GM12874 (cell line): ENCODE measurements at regions not wholly inside any gene's neighbourhood (a gene's known extent, or its start where the extent isn't known, plus 50 kb on each side); places are given as distances from the start of the nearest gene placed in this dataset.

Experiments
- TF ChIP-seq, protein P1 (sequence below): IDR thresholded peaks from 2 replicates; pipeline ENCODE4 v1.5.1; 2011; ENCODE audit warnings: low read depth, mild to moderate bottlenecking, control low read depth, low read length, moderate library complexity; ENCODE audit not compliant: insufficient read depth

GRCh38 chr11:37503411-37504059, 905.5 kb upstream of the RAG2 start:
- TF ChIP-seq, protein P1, sequence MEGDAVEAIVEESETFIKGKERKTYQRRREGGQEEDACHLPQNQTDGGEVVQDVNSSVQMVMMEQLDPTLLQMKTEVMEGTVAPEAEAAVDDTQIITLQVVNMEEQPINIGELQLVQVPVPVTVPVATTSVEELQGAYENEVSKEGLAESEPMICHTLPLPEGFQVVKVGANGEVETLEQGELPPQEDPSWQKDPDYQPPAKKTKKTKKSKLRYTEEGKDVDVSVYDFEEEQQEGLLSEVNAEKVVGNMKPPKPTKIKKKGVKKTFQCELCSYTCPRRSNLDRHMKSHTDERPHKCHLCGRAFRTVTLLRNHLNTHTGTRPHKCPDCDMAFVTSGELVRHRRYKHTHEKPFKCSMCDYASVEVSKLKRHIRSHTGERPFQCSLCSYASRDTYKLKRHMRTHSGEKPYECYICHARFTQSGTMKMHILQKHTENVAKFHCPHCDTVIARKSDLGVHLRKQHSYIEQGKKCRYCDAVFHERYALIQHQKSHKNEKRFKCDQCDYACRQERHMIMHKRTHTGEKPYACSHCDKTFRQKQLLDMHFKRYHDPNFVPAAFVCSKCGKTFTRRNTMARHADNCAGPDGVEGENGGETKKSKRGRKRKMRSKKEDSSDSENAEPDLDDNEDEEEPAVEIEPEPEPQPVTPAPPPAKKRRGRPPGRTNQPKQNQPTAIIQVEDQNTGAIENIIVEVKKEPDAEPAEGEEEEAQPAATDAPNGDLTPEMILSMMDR = no peak

DNA sequence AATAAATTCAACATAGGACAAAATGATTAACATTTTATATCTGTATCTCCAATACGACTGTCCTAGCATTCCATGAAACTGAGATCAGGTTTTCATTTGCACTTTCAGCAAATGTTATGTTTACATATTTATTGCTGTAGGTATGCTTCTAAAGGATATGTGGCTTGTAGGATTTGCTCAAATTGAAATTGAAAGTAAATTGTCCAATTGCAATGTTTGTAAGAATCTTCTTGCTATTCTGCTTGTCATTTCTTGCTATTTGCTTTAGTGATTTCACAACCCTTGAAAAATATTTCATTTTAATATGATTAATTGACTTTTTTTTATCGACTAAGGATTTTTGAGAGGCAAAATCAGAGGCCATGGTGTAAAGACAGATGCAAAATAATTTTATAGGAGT, 904.2 kb upstream of the RAG2 start:
- TF ChIP-seq, protein P1 = no peak

DNA sequence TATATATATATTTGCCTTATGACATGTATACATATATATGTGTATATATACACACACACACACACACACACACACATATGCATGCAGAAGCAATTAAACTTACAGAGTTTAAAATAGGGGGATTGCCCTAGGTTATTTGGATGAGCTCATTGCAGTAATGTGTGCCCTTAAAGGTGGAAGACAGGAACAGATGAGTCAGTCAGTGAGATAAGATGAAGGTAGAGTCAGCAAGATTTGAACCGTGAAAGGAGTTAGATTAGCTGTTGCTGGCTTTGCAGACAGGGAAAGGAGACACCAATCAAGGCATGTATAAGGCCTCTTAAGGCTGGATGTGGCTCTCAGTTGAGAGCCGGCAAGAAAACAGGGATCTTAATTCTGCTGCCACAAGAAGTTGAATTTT, 902.4 kb upstream of the RAG2 start:
- TF ChIP-seq, protein P1 = no peak

- TF ChIP-seq, protein P1 = no peak
These were observed 899.3 kb upstream of the RAG2 start for GRCh38 chr11:37497326-37497725.

DNA sequence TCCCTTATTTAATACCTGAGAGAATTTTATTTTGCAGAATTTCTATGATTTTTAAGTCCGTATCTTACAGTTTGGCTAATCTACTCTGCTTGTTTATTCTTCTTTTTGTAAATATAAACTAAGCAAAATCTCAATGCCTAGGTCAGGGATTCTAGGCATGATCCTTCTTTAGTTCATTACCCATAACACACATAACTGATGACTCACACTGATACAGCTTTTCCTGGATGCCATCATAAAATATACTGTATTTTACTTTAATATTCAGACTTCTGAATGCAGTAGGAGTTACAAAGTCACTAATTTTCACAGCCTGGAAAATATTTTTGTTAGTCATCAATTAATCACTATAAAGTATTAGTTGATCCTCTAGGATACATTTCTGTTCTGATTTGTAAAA, 898.2 kb upstream of the RAG2 start:
- TF ChIP-seq, protein P1 = no peak

- TF ChIP-seq, protein P1 = no peak
These were observed 886.3 kb upstream of the RAG2 start for GRCh38 chr11:37484298-37484697.

- TF ChIP-seq, protein P1 = no peak
These were observed 885.7 kb upstream of the RAG2 start for GRCh38 chr11:37483761-37484160.
